IPS-NIHi7 (cell line): ENCODE measurements at regions not wholly inside any gene's neighbourhood (a gene's known extent, or its start where the extent isn't known, plus 50 kb on each side); places are given as distances from the start of the nearest gene placed in this dataset.
"Not testable (repeated sequence)": the region's sequence is repeated elsewhere in the genome, so short reads cannot be mapped to it uniquely, and the experiment has no call there.

Experiments used
- DNase-seq: peaks from one replicate; pipeline ENCODE4 v3.0.0; 2012; ENCODE audit warnings: mixed read lengths; ENCODE audit errors: extremely low spot score

GRCh38 chr3:145159640-145160039, 1001.3 kb downstream of the PLOD2 start:
- no peak for DNase-seq

GRCh38 chr3:145170121-145170520, 990.9 kb downstream of the PLOD2 start:
- no peak for DNase-seq

GRCh38 chr3:145175626-145176025, 985.4 kb downstream of the PLOD2 start:
- DNase-seq, result no peak

- no peak for DNase-seq
These were observed 984.1 kb downstream of the PLOD2 start for GRCh38 chr3:145176907-145177306.

GRCh38 chr3:145177828-145178227, 983.2 kb downstream of the PLOD2 start:
- no peak for DNase-seq

GRCh38 chr3:145182196-145182911, 978.6 kb downstream of the PLOD2 start:
- DNase-seq, result no peak

- no peak for DNase-seq
These were observed 977.7 kb downstream of the PLOD2 start for GRCh38 chr3:145183261-145183660.

- DNase-seq, result no peak
These were observed 972.8 kb downstream of the PLOD2 start for GRCh38 chr3:145188079-145188770.

GRCh38 chr3:145190138-145190537, 970.8 kb downstream of the PLOD2 start:
- no peak for DNase-seq

- no peak for DNase-seq
These were observed 970.2 kb downstream of the PLOD2 start for GRCh38 chr3:145190761-145191160.

GRCh38 chr3:145191543-145191942, 969.4 kb downstream of the PLOD2 start:
- no peak for DNase-seq

GRCh38 chr3:145197051-145197820, 963.7 kb downstream of the PLOD2 start:
- no peak for DNase-seq

- no peak for DNase-seq
These were observed 963.2 kb downstream of the PLOD2 start for GRCh38 chr3:145197821-145198220.

GRCh38 chr3:145209561-145209960, 951.4 kb downstream of the PLOD2 start:
- no peak for DNase-seq

- DNase-seq, result no peak
These were observed 941.4 kb downstream of the PLOD2 start for GRCh38 chr3:145219355-145220235.

GRCh38 chr3:145224886-145225285, 936.1 kb downstream of the PLOD2 start:
- no peak for DNase-seq

GRCh38 chr3:145243875-145244274, 917.1 kb downstream of the PLOD2 start:
- no peak for DNase-seq

GRCh38 chr3:145244327-145244726, 916.7 kb downstream of the PLOD2 start:
- DNase-seq, result no peak

- no peak for DNase-seq
These were observed 914.7 kb downstream of the PLOD2 start for GRCh38 chr3:145246291-145246690.

- DNase-seq, result no peak
These were observed 912.1 kb downstream of the PLOD2 start for GRCh38 chr3:145248928-145249327.

GRCh38 chr3:145251311-145251710, 909.7 kb downstream of the PLOD2 start:
- DNase-seq, result no peak

- not testable (repeated sequence) for DNase-seq
These were observed 903.0 kb downstream of the PLOD2 start for GRCh38 chr3:145257967-145258366.
